Pulmonary artery endothelial cell (primary cell): ENCODE measurements at regions not wholly inside any gene's neighbourhood (a gene's known extent, or its start where the extent isn't known, plus 50 kb on each side); places are given as distances from the start of the nearest gene placed in this dataset.
A peak's percentile ranks its signal among the peaks of the same experiment; 100 is the strongest.

Source experiments
- DNase-seq: peaks from one replicate; pipeline ENCODE4 v3.0.0-alpha.2; 2011; ENCODE audit warnings: low read depth, low spot score

DNA sequence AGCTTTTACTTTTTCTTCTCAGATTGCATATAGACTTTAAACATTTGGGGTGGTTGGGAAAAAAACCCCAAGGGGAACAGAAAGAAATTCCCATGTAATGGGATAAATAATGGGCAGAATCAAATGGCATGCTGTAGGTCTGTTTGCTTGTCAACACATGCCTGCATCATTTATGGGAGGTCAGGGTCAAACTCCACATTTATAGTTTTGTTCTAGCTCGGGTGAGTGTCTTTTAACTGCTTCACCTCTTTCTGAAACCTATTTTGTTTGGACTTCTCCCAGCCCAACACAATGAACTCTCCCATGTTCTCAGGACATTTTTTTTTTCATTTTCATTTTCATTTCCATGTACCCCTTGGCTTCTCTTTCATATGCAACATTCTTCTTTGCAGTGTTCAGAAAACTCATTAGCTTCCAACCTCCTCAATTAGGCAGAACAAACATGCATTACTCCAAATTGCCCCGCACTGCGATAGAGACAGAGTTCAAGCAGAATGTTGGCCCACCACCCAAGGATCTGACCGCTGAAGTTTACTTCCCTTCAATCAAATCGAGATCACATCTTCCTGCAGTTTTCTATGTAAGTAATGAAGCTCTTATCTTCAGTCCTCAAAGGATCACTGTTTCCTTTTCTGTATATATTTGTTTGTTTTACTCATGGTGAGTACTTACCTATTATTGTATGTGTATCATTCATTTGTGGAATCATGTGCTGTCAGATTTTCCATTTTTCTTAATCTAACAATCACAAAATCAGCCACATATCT lies 354.6 kb downstream of the ZSWIM6 start:
- no peak for DNase-seq

DNA sequence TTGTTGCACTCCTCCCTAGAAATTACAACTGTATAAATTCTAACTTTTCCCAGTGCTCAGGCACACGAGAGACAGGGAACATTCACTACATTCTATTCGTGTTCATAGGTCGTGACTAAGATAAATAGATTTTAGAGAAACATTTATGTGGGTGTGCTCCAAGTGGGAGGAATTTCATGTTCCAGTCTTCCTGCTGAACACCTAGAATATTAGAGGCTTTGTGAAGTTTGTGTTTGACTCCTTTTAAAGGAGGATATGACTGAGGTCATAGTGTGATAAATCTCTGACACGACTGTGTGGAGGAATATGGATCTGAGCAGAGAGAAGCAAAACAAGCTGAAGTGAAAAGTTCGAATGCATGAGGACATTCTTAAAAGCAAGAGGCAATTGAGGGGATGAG lies 355.3 kb downstream of the ZSWIM6 start:
- no peak for DNase-seq

DNA sequence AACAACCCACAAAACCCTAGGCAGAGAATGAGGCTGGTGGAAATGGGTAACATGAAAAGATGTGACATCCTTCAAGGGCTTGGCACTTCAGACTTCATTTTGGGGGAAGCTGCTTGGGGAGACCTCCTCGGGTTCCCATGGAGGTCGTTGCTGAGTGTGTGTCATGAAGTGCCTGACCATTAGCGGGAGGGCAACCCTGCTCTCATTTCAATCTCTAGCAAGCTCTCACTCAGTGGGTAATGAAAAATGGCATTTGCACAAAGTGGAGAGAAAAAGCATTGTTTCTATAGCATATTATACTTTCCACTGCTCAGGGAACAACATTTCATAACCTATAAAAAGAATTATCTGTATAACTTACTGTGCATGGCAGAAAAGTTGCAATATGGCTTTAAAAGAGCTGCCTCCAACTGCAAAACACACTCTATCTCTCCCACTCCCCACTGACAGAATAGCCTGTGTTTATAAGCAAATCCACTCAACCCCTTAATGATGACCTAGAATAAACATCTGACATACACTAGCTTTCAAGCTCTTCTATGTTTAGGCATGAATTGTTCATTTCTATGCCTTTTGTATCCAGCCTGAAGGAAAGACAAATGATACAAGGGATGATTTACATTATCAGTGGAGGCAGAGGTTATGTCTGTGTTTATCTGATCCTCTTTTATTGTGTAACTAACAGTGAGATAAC lies 357.2 kb downstream of the ZSWIM6 start:
- DNase-seq: no peak

DNA sequence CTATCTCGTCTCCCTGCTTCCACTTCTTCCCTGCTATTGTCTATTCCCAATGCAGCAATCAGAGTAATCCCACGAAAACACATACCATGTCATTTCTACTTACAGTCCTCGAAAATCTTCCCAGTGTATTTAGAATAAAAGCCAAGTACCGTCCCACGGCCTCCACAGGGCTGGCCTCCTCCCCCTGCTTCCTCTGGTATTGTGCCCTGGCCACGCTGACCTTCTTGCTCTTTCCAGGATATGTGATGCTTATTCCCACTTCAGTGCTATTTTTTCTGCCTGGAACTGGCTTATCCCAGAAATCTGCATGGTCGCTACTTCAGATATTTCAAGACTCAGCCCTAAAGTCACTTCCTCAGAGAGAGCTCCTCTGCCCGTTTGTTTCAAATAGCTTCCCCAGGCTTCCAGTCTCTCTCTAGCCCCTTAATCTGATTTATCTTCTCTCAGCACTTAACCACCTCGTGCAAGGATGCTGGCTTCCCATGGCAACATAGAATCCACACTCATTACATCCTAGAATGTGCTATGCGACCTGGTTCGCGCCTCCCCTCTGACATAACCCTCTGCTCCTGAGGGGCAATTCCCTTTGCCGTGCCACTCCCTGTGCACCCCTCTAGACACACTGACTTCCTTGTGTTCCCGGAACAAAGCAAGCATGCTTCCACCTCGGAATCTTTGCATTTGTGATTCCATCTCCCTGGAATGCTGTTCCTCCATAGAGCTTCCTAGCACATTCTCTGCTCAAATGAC lies 365.9 kb downstream of the ZSWIM6 start:
- DNase-seq: no peak

DNA sequence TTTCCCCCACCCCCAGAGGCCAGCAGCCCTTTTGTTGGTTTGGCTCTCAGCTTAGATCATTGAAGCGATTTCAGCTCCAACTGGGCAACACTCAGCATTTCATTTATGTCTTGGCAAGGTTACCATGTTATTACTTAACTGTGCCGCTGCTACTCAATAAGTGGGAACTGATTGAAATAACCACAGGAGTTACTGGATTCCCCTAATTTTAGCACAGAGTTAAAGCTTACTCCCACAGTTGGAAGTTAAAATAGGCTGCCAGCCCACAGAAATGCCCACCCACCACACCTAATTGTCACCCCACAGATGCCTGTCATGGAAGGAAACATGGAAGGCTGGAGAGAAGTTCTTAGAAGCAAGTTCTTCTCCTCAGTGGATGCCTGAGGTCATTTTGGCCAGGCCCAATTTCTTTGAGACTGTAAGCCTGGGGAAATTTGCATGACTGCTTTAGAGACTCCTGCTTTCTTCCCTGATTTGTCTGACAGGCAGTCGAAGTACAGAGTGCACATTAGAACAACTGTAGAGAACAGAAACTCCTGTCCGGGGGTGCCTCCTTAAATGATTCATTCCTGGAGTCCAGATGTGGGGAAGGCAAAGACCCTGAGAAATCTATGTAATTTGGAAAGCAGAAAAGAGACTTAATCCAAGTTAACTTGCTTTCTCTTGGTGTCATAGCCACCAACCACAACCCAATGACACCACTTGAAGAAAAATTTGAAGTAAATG lies 370.0 kb downstream of the ZSWIM6 start:
- no peak for DNase-seq

DNA sequence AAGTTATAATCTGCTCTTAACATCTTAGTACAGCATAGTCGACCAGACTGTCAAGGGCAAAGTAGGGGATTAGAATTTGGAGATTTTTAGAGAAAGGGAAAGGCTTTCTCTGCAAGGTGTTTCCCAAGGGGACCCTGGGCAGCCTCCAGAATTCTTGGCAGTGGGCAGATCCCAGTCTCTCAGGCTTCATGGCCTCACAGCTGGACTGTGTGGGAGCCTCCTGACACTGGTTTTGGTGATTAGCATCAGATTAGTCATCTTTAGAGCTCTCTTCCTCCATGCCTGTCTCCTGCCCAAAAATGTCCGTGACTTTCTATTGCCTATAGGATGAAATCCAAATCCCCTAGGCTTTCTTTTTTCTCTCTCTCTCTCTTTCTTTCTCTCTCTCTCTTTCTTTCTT lies 370.7 kb downstream of the ZSWIM6 start:
- DNase-seq: no peak

DNA sequence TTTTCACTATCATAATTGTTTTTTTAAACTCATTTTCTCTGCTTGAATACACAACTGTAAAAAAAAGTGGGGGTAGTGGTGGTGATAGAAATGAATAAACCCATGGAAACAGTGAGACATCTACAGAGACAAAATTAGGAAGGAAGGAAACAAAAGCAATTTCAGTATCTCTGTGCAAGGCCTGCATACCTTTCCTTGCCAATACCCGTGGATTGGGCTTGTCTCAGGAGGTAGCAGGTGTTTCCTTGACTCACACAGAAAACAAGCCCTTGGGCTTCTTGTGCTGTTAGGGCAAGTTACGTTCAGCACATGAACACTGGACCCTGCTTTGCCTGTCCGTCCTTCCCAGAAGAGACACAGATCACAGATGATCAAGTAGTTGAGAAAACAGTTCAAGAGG lies 372.2 kb downstream of the ZSWIM6 start:
- DNase-seq: peak; percentile 10

DNA sequence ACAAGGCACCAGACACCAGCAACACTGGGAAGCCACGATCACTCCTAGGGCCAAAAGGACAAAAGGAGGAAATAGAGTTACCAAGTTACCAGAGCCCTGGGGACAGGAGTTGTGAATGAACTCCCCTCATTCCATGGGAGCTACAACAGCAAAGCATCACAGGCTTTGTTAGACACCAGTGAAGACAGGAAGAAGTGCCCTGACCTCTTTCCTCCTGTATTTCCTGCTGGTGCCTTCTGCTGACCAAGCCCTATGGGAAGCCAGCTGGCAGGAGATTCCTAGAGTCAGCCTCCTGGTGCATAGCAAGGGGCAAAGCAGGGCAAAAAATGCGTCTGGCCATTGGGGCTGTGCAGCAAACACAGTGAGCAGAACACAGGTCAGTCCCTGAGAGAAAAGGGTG lies 374.7 kb downstream of the ZSWIM6 start:
- no peak for DNase-seq

DNA sequence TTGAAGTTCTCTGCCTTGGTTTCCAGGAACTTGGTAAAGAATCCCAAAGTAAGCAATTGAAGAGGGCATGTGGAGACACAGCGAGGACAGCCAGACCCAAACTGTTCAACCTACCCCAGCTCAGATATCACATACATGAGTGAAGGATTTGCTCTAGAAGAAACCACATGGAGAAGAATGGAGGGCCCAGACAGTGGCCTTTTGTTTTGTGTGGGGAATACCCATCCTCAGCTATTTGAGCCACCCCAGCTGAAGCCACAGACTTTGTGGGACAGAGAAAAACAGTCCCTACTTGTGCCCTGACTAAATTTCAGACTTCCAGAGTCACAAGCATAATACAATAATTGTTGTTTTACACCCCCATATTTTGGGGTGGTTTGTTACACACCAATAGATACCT lies 387.1 kb downstream of the ZSWIM6 start:
- no peak for DNase-seq

DNA sequence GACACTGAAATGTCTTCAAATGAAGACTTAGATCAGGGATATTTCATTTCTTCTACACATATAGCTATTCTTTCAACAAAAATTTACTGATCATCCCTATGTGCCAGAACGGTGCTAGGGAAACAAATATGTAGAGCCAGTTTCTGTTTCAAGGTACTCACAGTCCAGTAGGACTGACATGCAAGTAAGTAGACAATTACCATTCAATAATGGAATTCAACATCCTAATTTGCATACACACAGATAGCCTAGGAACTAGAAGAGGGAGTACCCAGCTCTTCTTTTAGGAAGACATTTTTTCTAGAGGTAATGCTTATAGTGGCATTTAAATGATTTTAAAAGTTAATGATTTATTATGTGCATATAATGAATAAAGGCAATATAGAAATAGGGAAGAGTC lies 388.8 kb downstream of the ZSWIM6 start:
- no peak for DNase-seq

DNA sequence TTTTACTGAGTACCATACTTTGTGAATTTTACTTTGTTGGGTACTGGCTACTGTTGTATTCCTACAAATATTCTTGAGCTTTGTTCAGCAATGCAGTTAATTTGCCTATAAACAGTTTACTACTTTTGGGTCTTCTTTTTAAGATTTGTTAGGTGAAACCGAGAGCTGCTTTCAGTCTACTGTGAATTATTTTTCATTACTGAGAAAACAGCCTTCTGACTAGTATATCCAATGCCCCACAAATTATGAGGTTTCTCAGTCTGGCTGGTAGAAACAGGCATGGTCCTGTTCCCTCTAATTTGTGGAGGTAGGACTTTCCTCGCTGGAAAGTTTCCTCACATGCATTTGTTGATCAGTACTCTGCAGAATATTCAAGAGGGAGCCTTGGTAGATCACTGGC lies 392.0 kb downstream of the ZSWIM6 start:
- DNase-seq: no peak

DNA sequence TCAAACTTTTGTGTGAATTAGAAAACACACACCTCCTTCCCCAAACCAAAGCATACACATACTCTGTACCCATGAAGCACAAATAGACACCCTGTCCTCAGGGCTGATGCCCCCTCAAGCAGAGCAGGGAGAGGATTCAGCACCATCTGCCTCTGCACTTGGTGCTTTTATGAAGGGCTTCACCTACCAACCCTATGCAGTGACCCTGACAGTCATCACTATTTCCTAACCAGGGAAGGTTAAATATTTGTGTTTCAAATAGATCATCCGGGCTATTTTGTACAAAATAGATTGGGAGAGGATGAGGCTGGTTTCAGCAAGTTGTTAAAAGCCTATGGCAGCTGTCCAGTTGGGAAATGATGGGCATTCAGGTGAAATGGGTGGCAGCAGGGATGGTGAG lies 396.2 kb downstream of the ZSWIM6 start:
- no peak for DNase-seq

DNA sequence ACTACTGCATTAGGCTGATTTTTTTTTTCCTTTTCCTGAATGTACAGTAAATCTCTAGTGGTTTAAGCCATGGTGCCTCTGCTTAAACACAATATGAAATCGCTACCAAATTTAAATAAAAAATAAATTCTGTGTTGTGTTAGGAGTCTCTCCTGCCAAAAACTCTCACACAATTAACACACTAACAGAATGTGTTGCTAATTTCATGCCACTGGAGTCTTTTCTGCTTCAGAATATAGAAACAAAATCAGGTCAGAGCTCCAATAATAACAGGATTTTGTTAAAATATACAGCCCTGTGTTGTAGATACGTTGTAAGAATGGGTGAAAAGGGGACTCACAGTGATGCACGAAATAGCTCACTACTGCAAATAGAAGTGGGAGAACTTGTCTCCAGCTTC lies 398.8 kb downstream of the ZSWIM6 start:
- DNase-seq: no peak

DNA sequence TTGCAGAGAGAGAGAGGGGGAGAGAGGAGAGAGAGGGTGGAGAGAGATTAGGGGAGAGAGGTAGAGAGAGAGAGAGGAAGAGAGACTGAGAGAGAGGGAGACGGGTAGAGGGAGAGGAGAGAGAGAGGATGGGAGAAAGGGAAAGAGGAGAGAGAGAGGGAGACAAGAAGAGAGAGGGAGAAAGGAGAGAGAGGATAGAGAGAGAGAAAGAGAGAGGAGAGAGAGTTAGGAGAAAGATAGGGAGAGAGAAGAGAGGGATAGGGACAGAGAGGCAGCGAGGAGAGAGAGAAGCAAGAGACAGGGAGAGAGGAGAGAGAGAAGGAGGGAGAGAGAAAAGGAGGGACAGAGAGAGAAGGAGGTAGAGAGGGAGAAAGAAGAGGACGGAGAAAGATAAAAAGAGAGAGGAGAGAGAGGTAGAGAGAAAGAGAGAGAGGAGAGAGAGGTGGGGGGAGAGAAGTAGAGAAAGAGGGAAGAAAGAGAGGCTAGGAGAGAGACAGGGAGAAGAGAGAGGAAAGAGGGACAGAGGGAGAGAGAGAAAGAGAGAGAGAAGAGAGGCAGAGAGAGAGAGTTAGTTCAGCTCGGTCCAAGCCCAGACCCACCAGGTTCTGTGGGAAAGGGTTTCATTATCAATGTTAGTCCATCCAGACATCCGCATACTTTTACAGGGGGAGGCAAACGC lies 399.3 kb downstream of the ZSWIM6 start:
- DNase-seq: no peak

DNA sequence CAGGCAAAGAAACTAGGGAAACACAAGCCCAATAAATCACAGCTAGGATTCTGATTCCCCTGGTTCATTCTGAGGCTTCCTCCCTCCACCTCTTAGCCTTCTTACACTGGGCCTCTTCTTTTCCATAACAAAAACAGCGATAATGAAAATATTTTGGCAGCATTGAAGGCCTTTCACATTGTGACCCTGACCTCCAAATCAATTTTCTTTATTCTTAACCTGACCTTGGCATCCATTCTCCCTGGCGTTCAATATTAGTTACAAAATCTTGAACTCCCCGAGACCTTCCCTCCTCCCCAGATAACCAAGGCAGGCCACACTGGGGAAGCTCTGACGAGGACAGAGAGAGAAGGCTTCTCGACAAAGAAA lies 399.9 kb downstream of the ZSWIM6 start:
- no peak for DNase-seq

DNA sequence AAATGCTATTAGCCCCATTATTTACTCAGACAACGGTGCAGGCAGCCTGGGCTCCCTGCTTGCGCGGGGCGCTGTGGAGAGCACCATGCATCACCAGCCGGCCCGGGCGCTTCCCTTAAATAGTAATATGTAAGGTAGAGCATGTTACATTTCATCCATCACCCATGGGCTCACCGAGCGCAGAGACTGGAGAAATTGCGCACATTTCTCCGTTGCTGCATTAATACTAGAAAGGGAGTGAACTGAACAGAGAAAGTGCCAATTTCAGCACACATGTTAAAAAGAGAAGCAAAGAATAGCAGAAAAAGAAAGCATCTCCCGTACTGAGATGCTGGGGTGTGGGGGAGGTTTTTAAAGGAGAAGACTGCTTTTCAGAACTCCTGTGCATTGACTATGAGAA lies 400.3 kb downstream of the ZSWIM6 start:
- no peak for DNase-seq

DNA sequence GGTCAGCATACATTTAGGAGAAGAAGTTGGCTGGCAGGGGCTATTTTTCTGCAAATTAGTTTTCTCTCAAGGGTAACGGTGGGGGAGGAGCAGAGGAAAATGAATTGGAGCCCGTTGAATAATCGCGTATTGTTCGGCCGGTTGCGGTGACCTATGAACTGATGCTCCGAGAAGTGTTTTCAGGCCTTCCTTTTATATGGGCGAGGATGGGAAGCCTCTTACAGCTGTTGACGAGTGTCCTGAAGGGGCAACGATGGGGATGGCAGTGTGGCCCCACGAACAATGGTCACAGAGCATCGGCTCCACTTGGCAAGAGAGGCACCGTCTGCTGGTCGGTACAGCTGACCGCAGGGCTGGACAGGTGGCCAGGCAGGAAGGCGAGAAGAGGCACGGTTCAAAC lies 400.7 kb downstream of the ZSWIM6 start:
- no peak for DNase-seq

DNA sequence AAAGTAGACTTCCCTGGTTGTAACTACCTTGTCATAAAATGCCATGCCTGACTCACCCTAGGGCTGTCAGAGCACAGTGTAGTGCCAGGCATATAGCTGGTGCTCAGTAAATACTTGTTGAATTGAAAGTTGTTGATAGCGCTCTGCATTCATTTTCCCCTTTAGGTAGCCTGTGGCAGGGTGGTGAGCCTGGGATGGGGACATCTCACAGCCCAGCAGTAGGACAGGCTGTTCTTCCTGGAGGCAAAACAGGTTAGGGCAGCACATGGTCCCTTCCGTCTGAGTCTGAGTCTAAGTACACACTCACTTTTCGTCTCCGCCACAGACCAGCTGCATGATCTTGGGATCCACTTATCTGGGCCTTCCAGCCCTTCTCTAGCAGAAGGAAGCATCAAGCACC lies 401.9 kb downstream of the ZSWIM6 start:
- DNase-seq: no peak

DNA sequence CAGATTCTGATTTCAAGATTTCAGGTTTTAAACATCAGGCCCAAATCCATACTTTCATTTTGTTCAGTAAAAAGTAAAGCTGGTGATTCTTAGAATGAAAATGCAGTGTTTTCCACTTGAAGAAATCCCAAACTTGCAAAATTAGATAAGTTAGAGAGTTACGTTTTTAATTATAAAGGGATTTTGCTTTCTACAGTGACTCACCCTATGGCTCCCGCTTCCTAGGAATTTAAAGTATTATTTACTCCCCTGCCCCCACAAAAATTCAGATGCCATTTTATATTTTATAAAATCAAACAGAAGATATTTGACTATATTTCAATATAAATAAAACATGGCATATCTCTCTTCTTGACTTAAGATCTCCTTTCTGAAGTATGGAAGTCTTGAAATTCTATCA lies 402.9 kb downstream of the ZSWIM6 start:
- no peak for DNase-seq

DNA sequence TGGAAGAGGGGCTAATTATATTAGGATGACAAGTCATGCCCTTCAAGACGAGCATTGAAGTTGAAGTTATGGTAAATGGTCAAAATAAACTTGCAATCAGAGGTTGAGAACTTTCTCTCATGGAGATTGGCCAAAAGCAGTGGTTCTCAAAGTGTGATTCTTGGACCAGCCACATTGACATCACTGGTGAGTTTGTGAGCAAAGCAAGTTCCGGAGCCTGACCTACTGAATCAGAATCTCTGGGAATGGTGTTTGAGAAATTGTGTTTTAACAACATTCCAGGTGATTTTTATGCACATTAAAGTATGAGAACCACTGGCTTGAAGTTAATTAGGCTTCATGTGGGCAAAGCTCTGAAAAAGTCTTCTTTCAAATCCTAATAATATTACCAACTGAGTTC lies 403.5 kb downstream of the ZSWIM6 start:
- DNase-seq: no peak

DNA sequence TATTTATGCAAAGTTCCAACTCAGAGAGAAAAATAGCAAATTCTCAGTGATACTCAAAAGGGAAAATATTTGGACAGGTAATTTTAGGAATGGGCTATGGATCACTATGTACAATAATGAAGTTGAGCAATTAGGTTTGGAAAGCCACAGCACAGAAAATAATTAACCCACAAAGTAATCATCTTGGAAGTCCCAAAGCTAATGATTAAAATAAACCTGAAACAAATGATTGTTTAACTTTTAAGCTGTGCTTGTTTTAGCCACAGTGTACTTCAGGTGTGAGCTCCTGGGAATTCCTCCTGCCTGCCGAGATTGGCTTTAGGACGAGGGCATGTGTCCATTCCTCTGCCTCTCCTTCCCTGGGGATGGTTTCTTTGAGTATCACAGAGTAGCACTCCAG lies 403.9 kb downstream of the ZSWIM6 start:
- DNase-seq: no peak
